Ramos (cell line): ENCODE measurements at regions not wholly inside any gene's neighbourhood (a gene's known extent, or its start where the extent isn't known, plus 50 kb on each side); places are given as distances from the start of the nearest gene placed in this dataset.
"Not testable (repeated sequence)": the region's sequence is repeated elsewhere in the genome, so short reads cannot be mapped to it uniquely, and the experiment has no call there.

ENCODE experiments used
- in situ Hi-C: fragments of 300-500 bp; cut with MboI; formaldehyde crosslinking; loops from one replicate; pipeline ENCODE4 v1.14.3; 2022; ENCODE audit warnings: low sequenced_read_pairs; ENCODE audit not compliant: unreplicated experiment

DNA sequence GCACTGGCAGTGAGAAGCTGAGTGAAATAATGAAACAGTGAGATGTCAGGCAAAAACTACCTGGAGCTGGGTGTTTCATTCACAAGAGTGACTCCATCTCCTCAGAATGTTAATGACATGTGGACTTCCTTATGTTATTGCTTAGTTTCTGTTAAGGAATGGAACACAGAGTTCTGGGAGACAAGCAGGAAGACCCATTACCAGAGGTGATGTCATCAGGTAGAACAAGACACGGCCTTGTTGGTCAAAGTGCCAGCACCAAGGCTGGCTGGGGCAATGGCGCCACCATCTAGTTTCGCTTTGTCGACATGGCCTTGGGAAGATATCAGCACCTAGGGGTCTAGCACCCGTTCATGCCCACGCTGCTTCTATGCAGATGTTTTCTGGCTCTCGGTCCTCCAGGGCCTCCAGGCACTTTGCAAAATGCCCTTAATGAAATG is 252.2 kb downstream of the FAM43A start:
- in situ Hi-C loops = no loop called here

DNA sequence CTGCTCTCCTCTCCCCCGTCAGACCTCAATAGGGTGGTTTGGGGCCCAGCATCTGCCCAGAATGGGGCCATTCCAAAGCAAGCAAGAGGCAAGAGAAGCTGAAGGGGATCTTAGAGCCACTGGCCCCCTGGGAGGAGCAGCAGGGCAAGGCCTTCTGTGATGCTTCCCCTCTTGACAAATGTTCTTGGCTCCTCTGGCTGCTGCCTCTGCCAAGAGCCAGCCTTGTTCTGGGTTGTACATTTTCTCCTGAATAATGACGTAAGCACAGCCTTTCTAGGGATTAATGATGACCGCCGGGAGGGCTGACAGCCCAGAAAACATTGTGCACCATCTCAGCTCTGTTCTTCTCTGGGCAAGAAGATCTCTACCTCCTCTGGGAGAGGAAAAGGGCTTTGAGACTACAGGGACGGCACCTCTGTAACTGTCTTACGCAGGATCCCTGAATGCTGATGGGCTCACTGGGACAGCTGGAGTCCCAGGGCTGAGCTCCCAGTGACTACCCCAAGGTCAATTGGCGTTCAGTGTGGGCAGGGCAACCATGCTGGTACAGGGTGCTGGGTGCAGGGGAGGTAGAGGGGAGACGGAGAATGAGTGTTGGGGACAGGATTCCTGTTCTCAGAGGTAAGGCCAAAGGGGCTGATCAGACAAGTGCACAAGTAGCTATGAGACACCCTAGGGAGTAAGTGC is 253.3 kb downstream of the FAM43A start:
- in situ Hi-C loops = no loop called here

DNA sequence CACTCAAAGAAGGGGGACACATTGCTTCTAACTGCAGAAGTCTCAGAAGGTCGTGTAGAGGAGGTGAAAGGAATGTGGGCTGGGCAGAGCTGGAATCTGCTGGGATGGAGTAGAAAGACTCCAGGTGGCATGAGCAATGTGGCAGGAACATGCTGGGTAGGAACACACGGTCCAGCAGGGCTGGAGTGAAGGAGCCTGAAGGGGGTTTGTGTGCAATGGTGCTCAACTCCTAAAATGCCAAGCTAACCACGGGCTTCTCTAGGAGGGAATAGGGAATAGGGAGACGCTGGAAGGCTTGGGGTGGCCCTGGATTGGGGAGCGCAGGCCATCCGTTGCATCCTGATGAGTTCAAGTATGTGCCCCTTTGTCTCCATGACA is 253.8 kb downstream of the FAM43A start:
- in situ Hi-C loops = no loop called here

DNA sequence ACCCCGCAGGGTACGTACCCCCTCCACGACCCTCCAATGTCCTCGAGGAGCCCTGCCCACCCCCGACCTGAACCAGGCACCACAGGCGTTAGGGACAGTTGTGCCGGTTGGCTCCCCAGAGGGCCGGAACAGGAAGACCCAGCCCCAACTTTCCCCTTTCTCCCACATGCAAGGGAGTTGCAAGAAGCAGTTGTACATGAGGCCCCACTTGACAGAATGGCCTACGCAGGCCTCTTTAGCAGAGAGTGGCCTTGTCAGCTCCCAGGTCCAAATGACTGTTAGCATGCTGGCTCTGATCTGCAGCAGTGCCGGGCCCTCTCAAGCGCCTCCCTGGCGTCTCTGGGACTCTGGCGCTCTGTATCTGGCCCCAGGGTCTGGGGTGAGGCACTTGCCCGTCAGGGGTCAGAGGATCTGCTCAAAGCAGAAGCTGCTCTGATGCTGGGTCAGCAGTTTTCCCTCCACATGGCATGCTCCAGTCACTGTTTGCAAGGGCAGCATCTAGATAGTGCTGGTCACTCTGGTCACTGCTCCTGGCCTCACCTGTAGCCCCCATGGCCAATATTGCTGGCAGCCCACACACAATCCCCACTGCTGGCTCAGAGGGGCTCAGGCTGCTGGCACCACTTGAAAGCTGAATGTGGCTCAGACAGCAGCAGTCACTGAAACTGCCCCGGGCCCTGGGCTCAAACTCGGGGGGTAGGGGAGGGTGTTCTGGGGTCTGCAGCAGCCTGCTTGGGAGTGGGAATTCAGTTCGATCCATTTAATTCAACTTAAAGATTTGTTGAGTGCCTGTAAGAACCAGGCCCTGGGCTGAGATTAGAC is 254.5 kb downstream of the FAM43A start:
- in situ Hi-C loops = no loop called here

DNA sequence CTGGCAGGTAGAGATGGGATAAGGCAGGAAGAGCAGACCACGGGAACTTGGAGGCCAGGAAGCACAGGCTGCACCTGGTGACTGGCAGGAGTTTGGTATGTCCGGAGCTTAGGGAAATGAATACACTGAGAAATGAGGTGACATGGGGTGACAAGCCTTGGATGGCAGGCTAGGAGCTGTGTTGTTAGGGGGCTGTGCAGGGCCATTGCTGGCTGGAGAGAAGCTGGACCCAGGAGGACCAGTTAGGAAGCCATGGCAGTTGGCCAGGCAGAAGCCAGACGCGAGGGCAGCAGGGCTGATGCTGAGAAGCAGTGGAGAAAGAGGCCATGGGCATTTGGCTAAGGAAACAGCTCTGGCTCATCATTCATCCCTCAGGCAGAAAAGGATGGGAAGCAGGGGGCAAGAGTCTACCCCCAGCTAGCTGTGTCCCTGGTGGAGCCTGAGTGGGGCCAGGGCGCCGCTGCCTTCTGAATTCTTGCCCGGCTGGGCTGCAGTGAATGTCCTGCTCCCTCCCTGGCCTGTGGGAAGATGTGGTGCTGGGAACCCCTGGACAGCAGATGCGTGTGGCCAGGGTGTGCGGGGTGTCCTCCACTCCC is 255.8 kb downstream of the FAM43A start:
- in situ Hi-C loops = no loop called here

DNA sequence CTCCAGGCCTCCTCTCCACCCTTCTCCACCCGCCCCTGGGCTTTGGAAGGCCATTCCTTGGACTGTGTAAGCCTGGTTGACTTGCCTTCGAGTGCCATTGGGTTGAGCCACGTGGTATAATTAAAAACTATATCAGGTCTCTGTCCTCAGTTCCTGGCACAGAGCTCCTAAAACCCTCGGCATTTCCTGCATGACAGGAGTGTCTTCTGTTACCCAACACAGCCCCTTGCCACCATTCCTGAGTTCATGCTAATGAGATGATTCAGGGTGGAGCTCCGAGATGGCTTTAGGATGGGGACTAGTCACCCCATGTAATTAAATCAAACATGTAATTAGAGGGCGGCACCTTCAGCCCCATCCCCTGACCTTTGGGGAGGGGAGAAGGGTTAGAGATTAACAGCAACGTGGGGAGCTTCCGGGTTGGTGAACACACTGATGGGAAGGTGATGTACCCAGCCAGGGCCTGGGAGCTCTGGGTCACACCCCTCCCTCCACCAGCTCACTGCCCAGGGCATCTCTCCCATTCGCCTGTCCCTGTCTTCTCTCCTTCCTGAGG is 256.4 kb downstream of the FAM43A start:
- in situ Hi-C loops = no loop called here

DNA sequence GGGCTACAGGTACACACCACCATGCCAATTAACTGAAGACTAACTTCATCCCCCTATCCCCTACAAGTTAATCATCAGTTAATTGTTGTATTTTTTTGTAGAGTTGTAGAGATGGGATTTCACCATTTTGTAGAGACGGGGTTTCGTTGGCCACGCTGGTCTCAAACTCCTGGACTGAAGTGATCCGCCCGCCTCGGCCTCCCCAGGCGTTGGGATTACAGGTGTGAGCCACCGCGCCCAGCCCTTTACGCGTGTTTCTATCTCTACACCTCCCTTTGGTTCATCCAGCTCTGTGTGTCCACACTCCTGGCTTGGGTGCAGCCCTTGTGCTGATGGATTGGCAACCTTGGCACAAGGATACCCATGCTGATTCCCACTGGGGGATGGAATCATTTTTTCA is 258.8 kb downstream of the FAM43A start:
- in situ Hi-C loops = no loop called here

DNA sequence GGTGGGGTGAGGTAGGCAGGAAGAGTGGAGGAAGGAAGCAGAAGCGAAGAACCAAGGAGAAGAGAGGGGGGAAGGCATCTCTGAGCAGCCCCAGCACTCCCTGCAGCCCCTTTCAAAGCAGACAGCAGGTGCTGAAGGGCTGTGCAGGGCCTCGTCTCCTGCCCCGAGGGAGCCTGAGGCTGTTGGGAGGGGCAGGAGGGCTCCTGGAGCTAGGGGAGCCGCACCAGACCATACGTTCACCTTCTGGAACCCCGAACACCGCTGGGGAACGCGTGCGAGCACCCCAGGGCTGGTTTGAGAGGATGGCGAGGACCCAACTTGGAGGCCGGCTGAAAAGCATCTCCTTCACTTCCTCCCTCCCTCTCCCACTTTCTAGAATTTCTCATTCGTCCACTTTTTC is 259.8 kb downstream of the FAM43A start:
- in situ Hi-C loops = no loop called here

DNA sequence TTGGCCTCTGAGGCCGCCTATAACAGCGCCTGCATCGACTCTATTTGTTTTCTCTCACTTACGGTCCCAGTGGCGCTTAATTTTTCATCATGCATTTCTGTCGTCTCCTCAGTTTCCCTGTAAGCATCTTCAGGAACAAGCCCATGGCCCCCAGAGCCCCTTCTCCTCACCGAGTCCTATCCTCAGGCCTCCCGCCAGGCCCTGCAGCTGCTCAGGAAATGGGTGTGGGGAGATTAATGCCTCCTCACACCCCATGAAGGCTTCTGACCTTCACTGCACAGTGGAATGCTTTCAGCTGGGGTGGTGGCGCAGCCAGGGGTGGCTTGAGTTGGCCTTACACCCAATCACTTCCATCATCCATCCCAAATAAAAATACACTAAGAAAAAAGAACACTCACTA is 260.4 kb downstream of the FAM43A start:
- in situ Hi-C loops = no loop called here

DNA sequence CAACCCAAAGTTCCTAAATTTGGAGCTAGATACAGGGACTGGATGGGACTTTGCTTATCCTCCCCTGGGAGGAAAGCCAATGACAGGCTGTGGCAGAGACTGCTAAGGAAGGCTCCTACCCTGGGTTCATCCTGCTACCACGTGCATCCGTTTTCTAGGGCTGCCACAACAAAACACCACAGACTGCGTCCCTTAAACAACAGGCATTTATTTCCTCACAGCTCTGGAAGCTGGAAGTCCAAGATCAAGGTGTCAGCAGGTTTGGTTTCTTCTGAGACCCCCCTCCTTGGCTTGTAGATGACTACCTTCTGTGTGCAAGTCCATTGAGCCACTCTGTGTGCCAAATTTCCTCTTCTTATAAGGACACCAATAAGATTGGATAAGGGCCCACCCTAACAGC is 263.9 kb downstream of the FAM43A start:
- in situ Hi-C loops = no loop called here

DNA sequence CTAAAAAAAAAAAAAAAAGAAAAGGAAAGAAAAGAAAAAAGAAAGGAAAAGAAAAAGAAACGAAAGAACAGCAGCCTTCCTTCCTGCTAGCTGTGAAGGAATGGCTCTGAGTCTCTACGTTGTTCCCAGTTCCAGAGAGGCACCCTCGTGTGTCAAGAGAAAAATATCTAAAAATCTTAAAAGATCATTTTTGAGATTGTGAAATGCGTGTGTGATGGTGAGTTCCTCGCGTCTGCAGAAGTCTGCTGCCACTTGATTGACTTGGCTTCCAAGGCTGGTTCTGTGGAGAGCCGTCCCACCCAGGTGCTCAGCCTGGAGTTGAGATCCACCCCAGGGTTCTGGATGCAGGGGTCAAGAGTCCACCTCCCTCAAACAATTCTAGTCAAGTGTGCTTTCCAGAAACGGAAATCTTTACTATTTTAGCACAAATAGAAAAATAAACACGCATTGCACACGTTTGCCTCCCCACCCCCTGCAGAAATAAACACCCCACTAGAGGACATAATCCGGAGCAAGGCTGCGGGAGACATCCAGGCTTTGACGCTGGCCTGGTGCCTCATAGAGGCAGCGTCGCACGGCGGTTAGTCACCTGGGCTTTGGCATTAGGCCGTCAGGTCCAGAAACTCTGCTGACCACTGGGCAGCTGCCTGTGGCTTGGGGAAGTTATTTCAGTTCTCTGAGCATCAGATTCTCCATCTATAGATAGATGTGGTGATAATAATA is 265.4 kb downstream of the FAM43A start:
- in situ Hi-C loops = no loop called here

DNA sequence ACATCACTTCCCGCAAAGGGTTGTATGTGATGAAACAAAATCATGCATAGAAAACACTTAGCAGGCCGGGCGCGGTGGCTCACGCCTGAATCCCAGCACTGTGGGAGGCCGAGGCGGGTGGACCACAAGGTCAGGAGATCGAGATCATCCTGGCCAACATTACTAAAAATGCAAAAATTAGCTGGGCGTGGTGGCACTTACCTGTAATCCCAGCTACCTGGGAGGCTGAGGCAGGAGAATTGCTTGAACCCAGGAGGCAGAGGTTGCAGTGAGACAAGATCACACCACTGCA is 265.9 kb downstream of the FAM43A start:
- in situ Hi-C loops = not testable (repeated sequence)

DNA sequence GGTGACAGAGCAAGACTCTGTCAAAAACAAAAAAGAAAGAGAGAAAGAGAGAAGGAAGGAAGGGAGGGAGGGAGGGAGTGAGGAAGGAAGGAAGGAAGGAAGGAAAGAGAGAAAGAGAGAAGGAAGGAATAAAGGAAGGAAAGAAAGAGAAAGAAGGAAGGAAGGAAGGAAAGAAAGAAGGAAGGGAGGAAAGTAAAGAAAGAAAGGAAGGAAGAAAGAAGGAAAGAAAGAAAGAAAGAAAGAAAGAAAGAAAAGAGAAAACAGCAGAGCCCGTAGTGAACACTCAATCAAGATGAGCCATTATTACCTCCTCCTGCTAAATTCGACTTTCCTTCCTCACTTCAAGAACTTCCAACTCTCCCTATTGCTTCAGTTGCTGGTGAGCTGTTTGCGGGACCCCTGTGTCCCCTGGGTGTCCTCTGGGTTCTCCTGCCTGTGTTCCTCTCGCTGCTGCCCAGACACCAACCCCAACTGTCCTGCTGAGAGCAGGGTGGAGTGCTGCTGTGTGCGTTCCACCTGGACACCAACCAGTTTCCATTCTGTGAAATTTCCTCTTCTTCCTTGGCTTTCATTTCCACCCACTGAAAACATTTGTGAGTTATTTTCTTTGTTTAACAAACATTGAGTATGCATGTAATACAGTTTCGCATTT is 266.4 kb downstream of the FAM43A start:
- in situ Hi-C loops = no loop called here

DNA sequence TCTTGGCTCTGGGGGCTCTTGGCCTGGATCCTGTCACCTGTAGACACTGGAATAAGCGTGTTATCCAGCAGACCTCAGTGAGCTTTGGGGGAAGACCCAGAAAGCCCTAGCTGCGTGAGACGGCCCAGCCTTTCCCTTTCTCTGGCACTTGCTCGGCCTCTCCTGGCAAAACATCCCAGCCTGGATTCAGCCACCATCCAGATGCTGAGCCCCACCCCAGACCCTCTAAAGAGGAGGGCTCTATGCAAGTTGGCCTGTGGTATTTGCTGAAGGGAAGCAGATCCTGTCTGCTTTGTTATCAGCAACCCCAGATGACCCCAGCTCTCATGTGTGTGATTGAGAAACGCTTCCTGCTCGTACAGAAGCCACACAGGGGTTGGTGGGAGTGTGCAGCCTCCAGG is 267.2 kb downstream of the FAM43A start:
- in situ Hi-C loops = no loop called here

DNA sequence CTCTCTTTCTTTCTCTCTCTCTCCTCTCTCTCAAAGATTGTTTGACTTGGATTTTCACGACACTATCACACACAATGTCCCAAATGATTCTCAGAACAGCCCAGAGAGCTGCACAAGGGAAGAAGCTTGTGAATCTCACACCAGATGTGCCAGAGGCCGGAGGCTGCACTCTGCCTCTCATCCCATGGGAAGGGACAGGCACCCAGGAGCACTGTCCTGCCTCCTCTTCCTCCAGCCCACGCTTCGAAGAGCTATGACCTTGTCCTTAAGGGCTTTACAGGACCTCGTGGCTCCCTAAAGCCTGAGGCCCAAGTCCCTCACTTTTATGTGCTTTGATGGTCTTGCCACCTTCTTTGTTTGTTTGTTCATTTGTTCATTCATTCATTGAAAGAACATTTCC is 267.6 kb downstream of the FAM43A start:
- in situ Hi-C loops = no loop called here

DNA sequence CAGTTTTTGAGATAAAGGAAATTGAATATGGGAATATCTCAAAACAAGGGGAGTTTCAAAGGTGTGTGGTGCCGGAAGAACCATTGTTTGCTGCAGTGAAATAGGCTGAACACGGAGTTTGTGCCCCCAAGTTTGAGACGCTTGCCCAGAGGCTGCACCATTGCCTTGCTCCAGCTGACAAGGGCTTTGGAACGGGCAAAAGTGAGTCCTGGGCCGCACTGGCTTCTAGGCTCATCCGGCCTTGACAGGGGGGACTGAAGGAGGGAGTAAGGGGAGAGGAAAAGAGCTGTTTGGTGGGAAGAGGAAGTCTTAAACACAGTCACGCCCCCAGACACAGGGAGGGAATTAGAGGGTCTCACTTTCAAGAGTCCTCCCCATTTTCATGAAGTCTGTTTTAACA is 269.9 kb downstream of the FAM43A start:
- in situ Hi-C loops = no loop called here

DNA sequence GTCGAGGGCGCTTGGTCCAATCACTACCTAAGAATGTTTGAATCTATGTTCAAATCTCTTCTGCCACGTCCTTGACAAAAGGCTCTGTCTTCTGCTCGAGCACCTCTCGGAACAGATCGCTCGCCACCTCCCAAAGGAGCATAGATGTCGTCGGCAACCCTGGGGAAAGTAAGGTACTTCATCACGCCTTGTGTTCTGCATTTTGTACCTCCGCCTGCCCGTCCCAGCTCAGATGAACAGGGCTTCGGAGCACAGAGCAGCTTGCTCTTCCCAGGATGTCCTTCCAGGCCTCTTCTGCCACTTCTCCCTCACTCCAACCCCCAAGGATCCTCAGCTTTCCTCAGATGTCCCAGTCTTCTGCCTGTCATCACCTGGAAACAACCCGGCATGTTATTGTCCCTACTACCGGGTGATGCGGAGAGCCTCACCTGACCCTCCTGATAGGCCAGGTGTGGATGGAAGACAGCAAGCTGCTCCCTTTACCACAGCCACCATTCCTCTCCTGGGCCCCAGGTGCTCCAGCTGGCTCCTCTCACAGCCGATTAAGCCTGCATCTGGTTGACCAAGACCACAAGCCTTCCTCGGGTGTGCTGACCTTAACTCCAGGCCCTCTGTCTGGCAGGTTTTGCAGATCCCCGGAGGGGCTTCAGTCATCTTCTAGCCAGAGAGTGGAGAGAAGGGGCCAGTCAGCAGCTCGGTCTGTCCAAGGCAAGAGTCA is 270.5 kb downstream of the FAM43A start:
- in situ Hi-C loops = no loop called here

DNA sequence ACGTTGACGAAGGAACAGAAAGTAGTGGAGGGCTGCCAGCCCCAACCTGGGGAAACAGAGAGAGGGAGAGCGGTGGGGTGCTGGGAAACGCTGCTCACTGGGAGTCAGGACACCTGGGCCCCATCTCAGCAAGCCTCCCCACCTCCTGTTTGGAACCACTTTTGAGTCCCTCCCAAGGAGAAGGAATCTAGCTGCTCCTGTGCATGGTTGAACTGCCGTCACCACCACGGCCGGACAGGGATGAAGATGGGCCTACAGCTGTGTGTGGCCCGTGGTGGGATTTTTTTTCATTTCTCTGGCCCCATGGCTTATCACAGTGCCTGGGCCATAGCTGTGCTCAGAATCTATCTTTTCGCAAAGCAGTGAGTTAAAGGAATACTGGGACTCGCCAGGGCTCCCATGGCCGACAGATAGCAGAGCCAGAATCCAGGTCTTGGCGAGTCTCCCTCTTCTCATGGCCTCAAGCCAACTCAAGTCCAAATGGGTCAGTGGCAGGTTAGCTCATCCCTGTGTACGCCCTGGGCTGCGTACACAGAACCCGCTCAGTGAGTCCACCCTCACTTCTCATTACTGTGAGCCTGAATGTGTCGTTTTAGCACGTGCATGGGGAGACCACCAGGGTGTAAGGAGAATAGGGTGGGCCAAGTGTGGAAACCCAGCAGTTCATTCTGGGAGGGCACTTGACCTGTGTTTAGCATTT is 271.2 kb downstream of the FAM43A start:
- in situ Hi-C loops = no loop called here

DNA sequence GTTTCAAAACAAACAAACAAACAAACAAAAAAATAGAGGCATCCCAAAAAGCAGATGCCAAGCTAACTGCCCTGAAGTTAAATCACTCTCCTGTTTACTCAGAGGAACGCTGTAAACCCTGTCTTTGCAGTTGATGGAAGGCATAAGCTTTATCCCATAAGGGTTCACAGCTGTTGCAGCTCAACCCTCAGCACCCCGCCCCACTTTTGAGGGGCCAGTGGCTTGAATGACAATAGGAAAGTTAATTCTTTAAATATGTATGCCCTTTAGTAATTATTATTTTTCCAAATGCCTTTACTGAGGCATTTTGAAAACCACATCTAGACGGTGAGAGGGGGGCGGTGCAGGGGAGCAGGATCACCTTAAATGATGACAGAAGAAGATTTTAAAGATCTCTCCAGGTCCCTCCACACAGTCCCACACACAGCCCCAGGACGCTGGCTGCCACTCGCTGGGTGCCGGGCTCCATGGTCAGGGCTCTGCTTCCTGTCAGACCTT is 272.1 kb downstream of the FAM43A start:
- in situ Hi-C loops = no loop called here
